CD14-positive monocyte (primary cell): ENCODE measurements at regions not wholly inside any gene's neighbourhood (a gene's known extent, or its start where the extent isn't known, plus 50 kb on each side); places are given as distances from the start of the nearest gene placed in this dataset.

ENCODE experiments used
- DNase-seq, 3 donors: peaks; one replicate each; pipeline ENCODE4 v3.0.0-alpha.2; 2011 to 2022
- H2AFZ ChIP-seq: 2 replicates; pipeline ENCODE4 v1.6.0; 2012; ENCODE audit warnings: mild to moderate bottlenecking, low read depth, low read length, inconsistent platforms; ENCODE audit not compliant: insufficient read depth, poor library complexity, severe bottlenecking
- H3K27ac ChIP-seq, 2 donors: 1 replicate in 1 of 2; 2 replicates in 1 of 2; pipeline ENCODE4 v1.5.1; 2012 to 2013; ENCODE audit warnings: low read length in 2 of 2, control low read depth in 1 of 2, inconsistent platforms in 1 of 2, low read depth in 1 of 2, mild to moderate bottlenecking in 1 of 2
- H3K27me3 ChIP-seq, 2 donors: one replicate each; pipeline versions ENCODE4 v1.6.0 to v1.6.1; 2011 to 2013; ENCODE audit warnings: low read length in 2 of 2; ENCODE audit not compliant: control insufficient read depth in 2 of 2, insufficient read depth in 2 of 2
- H3K36me3 ChIP-seq, 2 donors: replicated peaks in 1 of 2; 1 replicate in 1 of 2; 2 replicates in 1 of 2; pipeline versions ENCODE4 v1.5.1 to v1.6.1; 2012 to 2013; ENCODE audit warnings: low read length in 2 of 2, control low read depth in 1 of 2, inconsistent platforms in 1 of 2, mild to moderate bottlenecking in 1 of 2; ENCODE audit not compliant: insufficient read depth in 2 of 2, control insufficient read depth in 1 of 2
- H3K4me1 ChIP-seq, 2 donors: 1 replicate in 1 of 2; 2 replicates in 1 of 2; pipeline versions ENCODE4 v1.5.1 to v1.6.1; 2012 to 2013; ENCODE audit warnings: low read length in 2 of 2, control low read depth in 1 of 2, inconsistent platforms in 1 of 2, mild to moderate bottlenecking in 1 of 2, moderate library complexity in 1 of 2; ENCODE audit not compliant: insufficient read depth in 2 of 2, control insufficient read depth in 1 of 2
- H3K4me2 ChIP-seq: replicated peaks from 2 replicates; pipeline ENCODE3; 2012; ENCODE audit warnings: low read length, moderate library complexity, mild to moderate bottlenecking; ENCODE audit not compliant: poor library complexity, severe bottlenecking; ENCODE audit errors: extremely low read depth
- H3K4me3 ChIP-seq, 3 experiments: fragments of 200-600 bp in 1 of 3; sonication (generic) in 1 of 3; replicated peaks in 1 of 3; 1 replicate in 2 of 3; 2 replicates in 1 of 3; pipeline ENCODE4 v1.5.1; 2011 to 2013; ENCODE audit warnings: low read length in 3 of 3, mild to moderate bottlenecking in 3 of 3, control low read depth in 2 of 3, low read depth in 2 of 3, inconsistent platforms in 1 of 3, moderate library complexity in 1 of 3
- H3K79me2 ChIP-seq: 2 replicates; pipeline ENCODE4 v1.6.0; 2012; ENCODE audit warnings: mild to moderate bottlenecking, control low read depth, inconsistent platforms, low read length, moderate library complexity; ENCODE audit not compliant: insufficient read depth
- H3K9ac ChIP-seq: 2 replicates; pipeline ENCODE4 v1.6.0; 2017; ENCODE audit warnings: low read length, mild to moderate bottlenecking; ENCODE audit not compliant: insufficient read depth, poor library complexity, severe bottlenecking
- H3K9me3 ChIP-seq, 2 donors: replicated peaks in 1 of 2; 1 replicate in 1 of 2; 2 replicates in 1 of 2; pipeline versions ENCODE4 v1.5.1 to v1.6.1; 2012 to 2013; ENCODE audit warnings: low read length in 2 of 2, control low read depth in 1 of 2; ENCODE audit not compliant: control insufficient read depth in 1 of 2, insufficient read depth in 1 of 2
- H4K20me1 ChIP-seq: 2 replicates; pipeline ENCODE4 v1.6.0; 2012; ENCODE audit warnings: mild to moderate bottlenecking, low read length, control low read depth, moderate library complexity; ENCODE audit not compliant: insufficient read depth
- H3K27ac Mint-ChIP-seq, 7 donors: one replicate each; pipeline ENCODE4 v1.8.0; 2020; ENCODE audit warnings: mild to moderate bottlenecking in 7 of 7, mixed read lengths in 7 of 7, moderate library complexity in 6 of 7, inconsistent platforms in 2 of 7
- H3K27me3 Mint-ChIP-seq, 3 donors: one replicate each; pipeline ENCODE4 v1.8.0; 2021 to 2022; ENCODE audit warnings: low read depth in 3 of 3, mild to moderate bottlenecking in 3 of 3, mixed read lengths in 3 of 3, moderate library complexity in 3 of 3, inconsistent platforms in 1 of 3
- H3K36me3 Mint-ChIP-seq, 2 donors: one replicate each; pipeline ENCODE4 v1.8.0; 2020; ENCODE audit warnings: mixed read lengths in 2 of 2, inconsistent platforms in 1 of 2, mild to moderate bottlenecking in 1 of 2
- H3K4me1 Mint-ChIP-seq: one replicate; pipeline ENCODE4 v1.8.0; 2020; ENCODE audit warnings: mild to moderate bottlenecking, mixed read lengths
- H3K4me3 Mint-ChIP-seq, 2 donors: one replicate each; pipeline ENCODE4 v1.8.0; 2020; ENCODE audit warnings: mild to moderate bottlenecking in 2 of 2, mixed read lengths in 2 of 2, moderate library complexity in 1 of 2
- H3K9me3 Mint-ChIP-seq, 7 donors: one replicate each; pipeline ENCODE4 v1.8.0; 2020 to 2022; ENCODE audit warnings: mixed read lengths in 7 of 7, mild to moderate bottlenecking in 6 of 7, moderate library complexity in 6 of 7, inconsistent platforms in 2 of 7
- WGBS: methylation state at CpG from one replicate; pipeline ENCODE4 v1.1.5; 2013; ENCODE audit warnings: missing lambda C conversion rate; ENCODE audit not compliant: insufficient coverage; 5-methylcytosine and 5-hydroxymethylcytosine counted together
- intact Hi-C, 2 donors: fragments of 100-400 bp; cut with micrococcal nuclease; formaldehyde crosslinking; loops; one replicate each; pipeline versions ENCODE4 v1.15.0 to v1.15.1; 2023
- TF ChIP-seq, protein P1 (sequence below): fragments of 200-600 bp; IDR thresholded peaks from one replicate; pipeline ENCODE4 v1.8.0; 2022; ENCODE audit warnings: antibody characterized with exemption, mild to moderate bottlenecking

DNA sequence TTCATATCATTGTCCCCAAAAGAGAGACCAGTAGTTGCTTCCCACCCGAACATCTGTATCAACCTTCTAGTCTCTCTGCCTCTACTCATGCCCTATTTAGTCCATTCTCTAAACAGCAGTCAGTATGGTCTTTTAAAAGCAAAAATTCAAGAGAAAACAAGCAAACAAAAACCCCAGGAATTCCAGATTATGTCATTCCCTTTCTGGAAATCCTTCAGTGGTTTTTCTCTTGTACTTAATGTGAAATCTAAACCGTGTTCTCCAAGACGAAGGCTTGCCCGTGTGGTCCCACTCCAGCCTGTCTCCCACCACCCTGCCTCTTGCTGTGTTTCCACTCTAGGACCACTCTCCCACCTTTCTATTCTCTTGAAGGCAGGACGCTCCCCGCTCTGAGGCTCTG, 90.8 kb downstream of the TMEM30B start:
- Mint-ChIP-seq H3K27ac (no peak overlapping the region), H3K27me3 (peaks cover 55 to 73% (median 59%) of the 10 kb centered on the region in 3 donors), H3K9me3 (peaks cover 0 to 8% (median 1%) of the 10 kb centered on the region in 7 donors), H3K36me3 (no peaks in the 10 kb centered on the region), H3K4me1 (peaks cover 8% of the 10 kb centered on the region), H3K4me3 (peak overlapping the region in 1 of 2 donors; percentile 61)
- 92% methylated on average over 6 of the region's 6 CpGs for WGBS
- DNase-seq = no peak
- H3K79me2 ChIP-seq = no peaks in the 10 kb centered on the region
- H3K4me1 ChIP-seq = peaks cover 0 to 2% of the 10 kb centered on the region in 2 donors
- TF ChIP-seq, protein P1, sequence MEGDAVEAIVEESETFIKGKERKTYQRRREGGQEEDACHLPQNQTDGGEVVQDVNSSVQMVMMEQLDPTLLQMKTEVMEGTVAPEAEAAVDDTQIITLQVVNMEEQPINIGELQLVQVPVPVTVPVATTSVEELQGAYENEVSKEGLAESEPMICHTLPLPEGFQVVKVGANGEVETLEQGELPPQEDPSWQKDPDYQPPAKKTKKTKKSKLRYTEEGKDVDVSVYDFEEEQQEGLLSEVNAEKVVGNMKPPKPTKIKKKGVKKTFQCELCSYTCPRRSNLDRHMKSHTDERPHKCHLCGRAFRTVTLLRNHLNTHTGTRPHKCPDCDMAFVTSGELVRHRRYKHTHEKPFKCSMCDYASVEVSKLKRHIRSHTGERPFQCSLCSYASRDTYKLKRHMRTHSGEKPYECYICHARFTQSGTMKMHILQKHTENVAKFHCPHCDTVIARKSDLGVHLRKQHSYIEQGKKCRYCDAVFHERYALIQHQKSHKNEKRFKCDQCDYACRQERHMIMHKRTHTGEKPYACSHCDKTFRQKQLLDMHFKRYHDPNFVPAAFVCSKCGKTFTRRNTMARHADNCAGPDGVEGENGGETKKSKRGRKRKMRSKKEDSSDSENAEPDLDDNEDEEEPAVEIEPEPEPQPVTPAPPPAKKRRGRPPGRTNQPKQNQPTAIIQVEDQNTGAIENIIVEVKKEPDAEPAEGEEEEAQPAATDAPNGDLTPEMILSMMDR = no peak
- H3K4me2 ChIP-seq = no peak overlapping the region
- no peak overlapping the region for H2AFZ ChIP-seq
- H3K9me3 ChIP-seq = no peaks in the 10 kb centered on the region
- H3K36me3 ChIP-seq = no peaks in the 10 kb centered on the region
- peaks cover 48 to 72% of the 10 kb centered on the region in 2 donors for H3K27me3 ChIP-seq
- no peak overlapping the region for H3K9ac ChIP-seq
- H3K4me3 ChIP-seq = no peak overlapping the region
- no peaks in the 10 kb centered on the region for H4K20me1 ChIP-seq
- H3K27ac ChIP-seq = no peak overlapping the region
- intact Hi-C loops = no loop called here

GRCh38 chr14:61188978-61189808, 91.9 kb downstream of the TMEM30B start:
- WGBS = 1% methylated on average over 22 of the region's 27 CpGs
- no peaks in the 10 kb centered on the region for H3K36me3 Mint-ChIP-seq
- H3K4me1 ChIP-seq = peaks cover 0 to 2% of the 10 kb centered on the region in 2 donors
- peaks cover 53 to 78% of the 10 kb centered on the region in 2 donors for H3K27me3 ChIP-seq
- peak overlapping the region; percentile 63 to 91 for H3K4me3 Mint-ChIP-seq
- intact Hi-C loops = no loop called here
- no peak overlapping the region for H3K9ac ChIP-seq
- H3K79me2 ChIP-seq = no peaks in the 10 kb centered on the region
- TF ChIP-seq, protein P1 = peak; percentile 56
- H3K27ac Mint-ChIP-seq = no peak overlapping the region
- peak; percentile 5 to 51 (median 16) for DNase-seq
- no peak overlapping the region for H3K27ac ChIP-seq
- H2AFZ ChIP-seq = peak overlapping the region; percentile 49
- H3K4me1 Mint-ChIP-seq = peaks cover 8% of the 10 kb centered on the region
- peaks cover 0 to 8% (median 1%) of the 10 kb centered on the region in 7 donors for H3K9me3 Mint-ChIP-seq
- peak overlapping the region in 2 of 3 experiments; percentile 11 to 62 for H3K4me3 ChIP-seq
- H3K4me2 ChIP-seq = peak overlapping the region; percentile 59
- peaks cover 50 to 69% (median 64%) of the 10 kb centered on the region in 3 donors for H3K27me3 Mint-ChIP-seq
- H4K20me1 ChIP-seq = no peaks in the 10 kb centered on the region
- no peaks in the 10 kb centered on the region for H3K9me3 ChIP-seq
- H3K36me3 ChIP-seq = no peaks in the 10 kb centered on the region
